HCT116 (cell line): ENCODE measurements at regions not wholly inside any gene's neighbourhood (a gene's known extent, or its start where the extent isn't known, plus 50 kb on each side); places are given as distances from the start of the nearest gene placed in this dataset.

Source experiments
- ATAC-seq: fragments of 200-7000 bp; cut with Tn5 transposase; 2 replicates; pipeline ENCODE4 v1.9.1; 2020; ENCODE audit warnings: mild to moderate bottlenecking, moderate library complexity
- BruUV-seq: library from RNA; stranded (reverse); fragments of 400-500 nt; replicated peaks from 2 replicates; lab custom pipeline; 2021; lab: Mats Ljungman, UMichigan
- CTCF ChIA-PET: fragments of 300-600 bp; sonication (Branson Sonifier 250); formaldehyde crosslinking; loops from one replicate; lab custom pipeline; 2021; ENCODE audit warnings: antibody characterized with exemption; lab: Charles Lee
- POLR2A ChIA-PET: fragments of 300-600, 350-600 bp; sonication (Branson Sonifier 250); formaldehyde crosslinking; loops from one replicate; lab custom pipeline; 2021; ENCODE audit warnings: antibody characterized with exemption; lab: Charles Lee
- RAD21 ChIA-PET, 2 experiments: fragments of 300-600 bp; sonication (Branson Sonifier 250); formaldehyde crosslinking; loops; one replicate each; lab custom pipeline; 2023; ENCODE audit warnings: low total read pairs in 2 of 2; ENCODE audit not compliant: uncharacterized antibody in 2 of 2, unreplicated experiment in 2 of 2, low non-redundant PET in 1 of 2; lab: Charles Lee
- DNase-seq: peaks from one replicate; pipeline ENCODE4 v3.0.0-alpha.2; 2010; ENCODE audit warnings: low read depth, low spot score
- H2AFZ ChIP-seq: fragments of 200-600 bp; shearing (Covaris generic), sonication (generic); 2 replicates; pipeline ENCODE4 v1.6.1; 2017; ENCODE audit warnings: low read depth, mixed run types, mixed read lengths, antibody characterized with exemption, low read length; ENCODE audit not compliant: poor library complexity, severe bottlenecking
- H3K27ac ChIP-seq: 2 replicates; pipeline ENCODE4 v1.5.1; 2012; ENCODE audit warnings: low read depth, low read length
- H3K27me3 ChIP-seq: fragments of 200-600 bp; sonication (generic); 2 replicates; pipeline ENCODE4 v1.6.1; 2016; ENCODE audit warnings: mixed run types, low read length, mixed read lengths; ENCODE audit not compliant: insufficient read depth
- H3K36me3 ChIP-seq, 2 experiments: fragments of 200-500 bp in 1 of 2; fragments of 200-600 bp in 1 of 2; sonication (Bioruptor generic) in 1 of 2; sonication (generic) in 1 of 2; 2 replicates each; pipeline versions ENCODE4 v1.5.1 to v1.6.1; 2014 to 2016; ENCODE audit warnings: low read length in 2 of 2, inconsistent platforms in 1 of 2, mixed read lengths in 1 of 2, mixed run types in 1 of 2; ENCODE audit not compliant: insufficient read depth in 2 of 2, control insufficient read depth in 1 of 2
- H3K4me1 ChIP-seq, 2 experiments: fragments of 200-600 bp in 1 of 2; sonication (generic) in 1 of 2; 2 replicates each; pipeline versions ENCODE4 v1.5.1 to v1.6.1; 2012 to 2017; ENCODE audit warnings: low read length in 2 of 2, inconsistent platforms in 1 of 2, mild to moderate bottlenecking in 1 of 2, mixed read lengths in 1 of 2, mixed run types in 1 of 2, moderate library complexity in 1 of 2; ENCODE audit not compliant: insufficient read depth in 2 of 2, control insufficient read depth in 1 of 2
- H3K4me2 ChIP-seq: fragments of 200-600 bp; sonication (generic); 2 replicates; pipeline ENCODE4 v1.6.1; 2017; ENCODE audit warnings: mixed run types, low read length, mixed read lengths
- H3K4me3 ChIP-seq, 2 experiments: fragments of 200-600 bp in 1 of 2; sonication (generic) in 1 of 2; replicated peaks in 1 of 2; 2 replicates each; pipeline ENCODE4 v1.5.1; 2011 to 2016; ENCODE audit warnings: low read length in 2 of 2, control low read depth in 1 of 2, low read depth in 1 of 2, mild to moderate bottlenecking in 1 of 2, mixed read lengths in 1 of 2, mixed run types in 1 of 2
- H3K79me2 ChIP-seq: fragments of 200-600 bp; sonication (generic); 2 replicates; pipeline ENCODE4 v1.6.1; 2017; ENCODE audit warnings: mild to moderate bottlenecking, mixed run types, low read length, moderate library complexity, mixed read lengths; ENCODE audit not compliant: insufficient read depth
- H3K9ac ChIP-seq: fragments of 200-600 bp; sonication (generic); 2 replicates; pipeline ENCODE4 v1.6.1; 2016; ENCODE audit warnings: low read length, mixed read lengths
- H3K9me2 ChIP-seq: fragments of 200-600 bp; sonication (generic), shearing (Covaris generic); 2 replicates; pipeline ENCODE4 v1.6.1; 2017; ENCODE audit warnings: mixed run types, mild to moderate bottlenecking, moderate library complexity; ENCODE audit not compliant: insufficient read depth
- H3K9me3 ChIP-seq, 2 experiments: fragments of 200-500 bp in 1 of 2; fragments of 200-600 bp in 1 of 2; sonication (Bioruptor generic) in 1 of 2; sonication (generic) in 1 of 2; 2 replicates each; pipeline ENCODE4 v1.6.1; 2014 to 2017; ENCODE audit warnings: low read length in 2 of 2, mixed read lengths in 2 of 2, inconsistent platforms in 1 of 2, low read depth in 1 of 2, mild to moderate bottlenecking in 1 of 2, mixed run types in 1 of 2, moderate library complexity in 1 of 2; ENCODE audit not compliant: control insufficient read depth in 1 of 2, insufficient read depth in 1 of 2
- H4K20me1 ChIP-seq: fragments of 200-600 bp; sonication (generic), shearing (Covaris generic); 2 replicates; pipeline ENCODE4 v1.6.1; 2017; ENCODE audit warnings: mixed run types, mild to moderate bottlenecking, moderate library complexity; ENCODE audit not compliant: insufficient read depth
- CBX3 ChIP-seq: IDR thresholded peaks from 2 replicates; pipeline ENCODE4 v1.6.1; 2012; ENCODE audit warnings: low read depth
- CTCF ChIP-seq, 3 experiments: fragments of 200-600 bp in 1 of 3; sonication (generic) in 1 of 3; IDR thresholded peaks in 2 of 3; conservative IDR thresholded peaks in 1 of 3; 2 replicates each; pipeline ENCODE4 v1.5.1; 2012 to 2017; ENCODE audit warnings: low read depth in 2 of 3, low read length in 2 of 3, antibody characterized with exemption in 1 of 3, borderline replicate concordance in 1 of 3, control low read depth in 1 of 3, mild to moderate bottlenecking in 1 of 3, mixed read lengths in 1 of 3, mixed run types in 1 of 3, moderate library complexity in 1 of 3; ENCODE audit not compliant: insufficient read depth in 1 of 3
- ELF1 ChIP-seq: IDR thresholded peaks from 2 replicates; pipeline ENCODE4 v1.6.1; 2012; ENCODE audit warnings: low read depth, borderline replicate concordance
- EZH2 ChIP-seq: fragments of 200-600 bp; sonication (generic); IDR thresholded peaks from 2 replicates; pipeline ENCODE4 v1.6.1; 2017; ENCODE audit warnings: antibody characterized with exemption, mixed run types
- EZH2phosphoT487 ChIP-seq: fragments of 200-600 bp; IDR thresholded peaks from 2 replicates; pipeline ENCODE4 v1.6.1; 2018; ENCODE audit warnings: antibody characterized with exemption, borderline replicate concordance
- JUND ChIP-seq: IDR thresholded peaks from 2 replicates; pipeline ENCODE4 v1.6.1; 2012
- MAX ChIP-seq: IDR thresholded peaks from 2 replicates; pipeline ENCODE4 v1.6.1; 2012
- POLR2A ChIP-seq: IDR thresholded peaks from 2 replicates; pipeline ENCODE4 v1.7.0; 2011; ENCODE audit warnings: borderline replicate concordance; ENCODE audit not compliant: insufficient read depth, insufficient read length; ENCODE audit errors: extremely low read depth
- RAD21 ChIP-seq: IDR thresholded peaks from 2 replicates; pipeline ENCODE4 v1.6.1; 2012; ENCODE audit warnings: low read depth, mild to moderate bottlenecking
- SIN3A ChIP-seq: IDR thresholded peaks from 2 replicates; pipeline ENCODE4 v1.6.1; 2012; ENCODE audit warnings: low read depth
- SRF ChIP-seq: IDR thresholded peaks from 2 replicates; pipeline ENCODE4 v1.6.1; 2012; ENCODE audit warnings: low read depth
- ZBTB33 ChIP-seq: IDR thresholded peaks from 2 replicates; pipeline ENCODE4 v1.6.1; 2011; ENCODE audit warnings: mild to moderate bottlenecking, low read length, moderate library complexity; ENCODE audit not compliant: insufficient replicate concordance; ENCODE audit errors: extremely low read depth
- ZFX ChIP-seq: fragments of 450-650 bp; IDR thresholded peaks from 2 replicates; pipeline ENCODE4 v1.6.1; 2017
- intact Hi-C: fragments of 100-400 bp; cut with micrococcal nuclease; formaldehyde crosslinking; loops from 2 replicates; pipeline ENCODE4 v1.10.0; 2022
- TF ChIP-seq, protein P1 (sequence below): IDR thresholded peaks from 2 replicates; pipeline ENCODE4 v1.6.1; 2012; ENCODE audit warnings: low read depth

- ChIA-PET CTCF (no interaction called here), POLR2A (no interaction called here), RAD21 (no interaction called here)
- no peaks in the 10 kb centered on the region for H4K20me1 ChIP-seq
- no peaks in the 10 kb centered on the region for H3K36me3 ChIP-seq
- DNase-seq, result no peak
- no peak overlapping the region for H2AFZ ChIP-seq
- no peak overlapping the region for H3K4me2 ChIP-seq
- H3K4me3 ChIP-seq, result no peak overlapping the region
- no peaks in the 10 kb centered on the region for H3K79me2 ChIP-seq
- H3K9ac ChIP-seq, result no peak overlapping the region
- no peaks in the 10 kb centered on the region for H3K9me2 ChIP-seq
- H3K27ac ChIP-seq, result no peak overlapping the region
- intact Hi-C loops, result no loop called here
- TF ChIP-seq, protein P1, sequence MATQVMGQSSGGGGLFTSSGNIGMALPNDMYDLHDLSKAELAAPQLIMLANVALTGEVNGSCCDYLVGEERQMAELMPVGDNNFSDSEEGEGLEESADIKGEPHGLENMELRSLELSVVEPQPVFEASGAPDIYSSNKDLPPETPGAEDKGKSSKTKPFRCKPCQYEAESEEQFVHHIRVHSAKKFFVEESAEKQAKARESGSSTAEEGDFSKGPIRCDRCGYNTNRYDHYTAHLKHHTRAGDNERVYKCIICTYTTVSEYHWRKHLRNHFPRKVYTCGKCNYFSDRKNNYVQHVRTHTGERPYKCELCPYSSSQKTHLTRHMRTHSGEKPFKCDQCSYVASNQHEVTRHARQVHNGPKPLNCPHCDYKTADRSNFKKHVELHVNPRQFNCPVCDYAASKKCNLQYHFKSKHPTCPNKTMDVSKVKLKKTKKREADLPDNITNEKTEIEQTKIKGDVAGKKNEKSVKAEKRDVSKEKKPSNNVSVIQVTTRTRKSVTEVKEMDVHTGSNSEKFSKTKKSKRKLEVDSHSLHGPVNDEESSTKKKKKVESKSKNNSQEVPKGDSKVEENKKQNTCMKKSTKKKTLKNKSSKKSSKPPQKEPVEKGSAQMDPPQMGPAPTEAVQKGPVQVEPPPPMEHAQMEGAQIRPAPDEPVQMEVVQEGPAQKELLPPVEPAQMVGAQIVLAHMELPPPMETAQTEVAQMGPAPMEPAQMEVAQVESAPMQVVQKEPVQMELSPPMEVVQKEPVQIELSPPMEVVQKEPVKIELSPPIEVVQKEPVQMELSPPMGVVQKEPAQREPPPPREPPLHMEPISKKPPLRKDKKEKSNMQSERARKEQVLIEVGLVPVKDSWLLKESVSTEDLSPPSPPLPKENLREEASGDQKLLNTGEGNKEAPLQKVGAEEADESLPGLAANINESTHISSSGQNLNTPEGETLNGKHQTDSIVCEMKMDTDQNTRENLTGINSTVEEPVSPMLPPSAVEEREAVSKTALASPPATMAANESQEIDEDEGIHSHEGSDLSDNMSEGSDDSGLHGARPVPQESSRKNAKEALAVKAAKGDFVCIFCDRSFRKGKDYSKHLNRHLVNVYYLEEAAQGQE, result no peak
- TF ChIP-seq POLR2A (no peak), ZBTB33 (no peak), SRF (no peak), JUND (no peak), RAD21 (no peak), CTCF (IDR thresholded peaks at IDR 0.05 in 2 of 3, conservative IDR thresholded peaks at IDR 0.05 in 1 of 3; ENCODE audit: borderline replicate concordance in 1 of 3, insufficient read depth in 1 of 3, low read depth in 2 of 3, low read length in 2 of 3) (no peak), MAX (no peak), CBX3 (no peak), ZFX (no peak), SIN3A (no peak), EZH2 (no peak), EZH2phosphoT487 (no peak), ELF1 (no peak)
- no peaks in the 10 kb centered on the region for H3K4me1 ChIP-seq
- no peak for ATAC-seq
- H3K27me3 ChIP-seq, result no peaks in the 10 kb centered on the region
- BruUV-seq, result no TSS peak
- H3K9me3 ChIP-seq, result no peaks in the 10 kb centered on the region
These were observed 484.0 kb downstream of the UTRN start for GRCh38 chr6:144769142-144769541.
